Gastrocnemius medialis (tissue), 4 donors: ENCODE measurements at regions not wholly inside any gene's neighbourhood (a gene's known extent, or its start where the extent isn't known, plus 50 kb on each side); places are given as distances from the start of the nearest gene placed in this dataset.

Experiments
- ATAC-seq, 2 donors: fragments of 150-250 bp; one replicate each; pipeline ENCODE4 v1.9.1; 2016
- DNase-seq, 2 donors: peaks; one replicate each; pipeline ENCODE4 v3.0.0-alpha.2; 2019
- H3K27ac ChIP-seq, 4 donors: fragments of 200-600 bp; sonication (generic); 1 replicate in 1 of 4; 2 replicates in 3 of 4; pipeline ENCODE4 v1.5.1; 2016 to 2018; ENCODE audit warnings: mild to moderate bottlenecking in 2 of 4, moderate library complexity in 1 of 4
- H3K27me3 ChIP-seq, 3 donors: fragments of 200-600 bp; sonication (generic) in 2 of 3; 1 replicate in 1 of 3; 2 replicates in 2 of 3; pipeline versions ENCODE4 v1.5.1 to v1.6.0; 2016 to 2019; ENCODE audit warnings: mild to moderate bottlenecking in 1 of 3, moderate library complexity in 1 of 3
- H3K36me3 ChIP-seq, 2 donors: fragments of 200-600 bp; sonication (generic) in 1 of 2; one replicate each; pipeline ENCODE4 v1.5.1; 2017 to 2018
- H3K4me1 ChIP-seq, 2 donors: fragments of 200-600 bp; sonication (generic) in 1 of 2; one replicate each; pipeline ENCODE4 v1.5.1; 2016 to 2017; ENCODE audit warnings: mild to moderate bottlenecking in 2 of 2
- H3K4me3 ChIP-seq, 4 donors: fragments of 200-600 bp; sonication (generic) in 3 of 4; 1 replicate in 1 of 4; 2 replicates in 3 of 4; pipeline ENCODE4 v1.5.1; 2016 to 2019; ENCODE audit warnings: mild to moderate bottlenecking in 2 of 4
- H3K9me3 ChIP-seq, 3 donors: fragments of 200-600 bp; sonication (generic) in 2 of 3; 1 replicate in 1 of 3; 2 replicates in 2 of 3; pipeline ENCODE4 v1.5.1; 2016 to 2019
- CTCF ChIP-seq, 5 experiments: fragments of 450-650 bp in 3 of 5; fragments of 200-600 bp in 2 of 5; sonication (generic) in 2 of 5; IDR thresholded peaks in 4 of 5; conservative IDR thresholded peaks in 1 of 5; 1 replicate in 4 of 5; 2 replicates in 1 of 5; pipeline ENCODE4 v1.5.1; 2016 to 2019; ENCODE audit warnings: antibody characterized with exemption in 5 of 5, mild to moderate bottlenecking in 3 of 5, moderate library complexity in 3 of 5
- POLR2A ChIP-seq, 2 donors: fragments of 450-650 bp; IDR thresholded peaks; one replicate each; pipeline ENCODE4 v1.6.1; 2017; ENCODE audit warnings: antibody characterized with exemption in 2 of 2, mild to moderate bottlenecking in 2 of 2, moderate library complexity in 2 of 2
- in situ Hi-C, 4 donors: fragments of 200-750 bp; cut with MboI; loops; one replicate each; pipeline versions ENCODE4 v1.15.0 to v1.8.0; 2017; ENCODE audit warnings: low sequenced_read_pairs in 4 of 4
- intact Hi-C: fragments of 100-400 bp; cut with DNase I; formaldehyde crosslinking; loops from one replicate; pipeline ENCODE4 v1.15.1; 2023; ENCODE audit warnings: low total_unique reads

- H3K4me1 ChIP-seq: peaks cover 5 to 6% of the 10 kb centered on the region in 2 donors
- H3K4me3 ChIP-seq: no peak overlapping the region
- in situ Hi-C loops (loop anchor here in 1 of 4 donors (10.0 kb wide), 1 partner anchor 59 kb away; no protein-coding TSS in a partner anchor), intact Hi-C loops (no loop called here)
- no peak for ATAC-seq
- no peak for TF ChIP-seq POLR2A (IDR thresholded peaks at IDR 0.05)
- H3K9me3 ChIP-seq: no peaks in the 10 kb centered on the region
- no peak for DNase-seq
- H3K36me3 ChIP-seq: no peaks in the 10 kb centered on the region
- H3K27ac ChIP-seq: peak overlapping the region in 2 of 4 donors; percentile 49 to 53
- no peaks in the 10 kb centered on the region for H3K27me3 ChIP-seq
Observed at GRCh38 chr15:67943475-67943874, 103.6 kb upstream of the RNU6-1 start.

- Histone ChIP-seq H3K4me1 (peaks cover 5 to 6% of the 10 kb centered on the region in 2 donors), H3K27me3 (no peaks in the 10 kb centered on the region), H3K36me3 (no peaks in the 10 kb centered on the region), H3K4me3 (no peak overlapping the region), H3K9me3 (no peaks in the 10 kb centered on the region), H3K27ac (peak overlapping the region in 2 of 4 donors; percentile 53)
- ATAC-seq: peak; percentile 51 to 55
- TF ChIP-seq CTCF (IDR thresholded peaks at IDR 0.05 in 4 of 5, conservative IDR thresholded peaks at IDR 0.05 in 1 of 5) (no peak), POLR2A (IDR thresholded peaks at IDR 0.05) (no peak)
- intact Hi-C loops: no loop called here
- in situ Hi-C loops: loop anchor here in 1 of 4 donors (10.0 kb wide), 1 partner anchor 59 kb away; no protein-coding TSS in a partner anchor
- DNase-seq: peak; percentile 15 to 65
Observed at GRCh38 chr15:67944010-67944641, 104.3 kb upstream of the RNU6-1 start.

- no peaks in the 10 kb centered on the region for H3K27me3 ChIP-seq
- H3K27ac ChIP-seq: peak overlapping the region in 1 of 4 donors; percentile 19
- intact Hi-C loops (no loop called here), in situ Hi-C loops (loop anchor here in 1 of 4 donors (10.0 kb wide), 1 partner anchor 60 kb away; no protein-coding TSS in a partner anchor)
- H3K36me3 ChIP-seq: no peaks in the 10 kb centered on the region
- ATAC-seq (peak in 1 of 2 donors; percentile 58), DNase-seq (no peak)
- peaks cover 5 to 6% of the 10 kb centered on the region in 2 donors for H3K4me1 ChIP-seq
- H3K9me3 ChIP-seq: no peaks in the 10 kb centered on the region
- TF ChIP-seq CTCF (IDR thresholded peaks at IDR 0.05 in 4 of 5, conservative IDR thresholded peaks at IDR 0.05 in 1 of 5): no peak
- no peak for TF ChIP-seq POLR2A (IDR thresholded peaks at IDR 0.05)
- H3K4me3 ChIP-seq: no peak overlapping the region
Observed at GRCh38 chr15:67945131-67945530, 105.3 kb upstream of the RNU6-1 start.

- peaks cover 5 to 6% of the 10 kb centered on the region in 2 donors for H3K4me1 ChIP-seq
- no peaks in the 10 kb centered on the region for H3K36me3 ChIP-seq
- no peak overlapping the region for H3K4me3 ChIP-seq
- intact Hi-C loops (no loop called here), in situ Hi-C loops (loop anchor here in 1 of 4 donors (10.0 kb wide), 1 partner anchor 61 kb away; no protein-coding TSS in a partner anchor)
- DNase-seq (no peak), ATAC-seq (no peak)
- H3K9me3 ChIP-seq: no peaks in the 10 kb centered on the region
- TF ChIP-seq CTCF (IDR thresholded peaks at IDR 0.05 in 4 of 5, conservative IDR thresholded peaks at IDR 0.05 in 1 of 5) (no peak), POLR2A (IDR thresholded peaks at IDR 0.05) (no peak)
- no peaks in the 10 kb centered on the region for H3K27me3 ChIP-seq
- peak overlapping the region in 2 of 4 donors; percentile 46 to 49 for H3K27ac ChIP-seq
Observed at GRCh38 chr15:67945951-67946700, 106.3 kb upstream of the RNU6-1 start.

GRCh38 chr15:67946701-67947100 lies 106.9 kb upstream of the RNU6-1 start:
- no peaks in the 10 kb centered on the region for H3K36me3 ChIP-seq
- H3K9me3 ChIP-seq: no peaks in the 10 kb centered on the region
- H3K4me3 ChIP-seq: no peak overlapping the region
- peaks cover 5 to 6% of the 10 kb centered on the region in 2 donors for H3K4me1 ChIP-seq
- ATAC-seq (no peak), DNase-seq (no peak)
- H3K27ac ChIP-seq: peak overlapping the region in 2 of 4 donors; percentile 46 to 49
- in situ Hi-C loops: loop anchor here in 1 of 4 donors (10.0 kb wide), 1 partner anchor 62 kb away; no protein-coding TSS in a partner anchor
- no peaks in the 10 kb centered on the region for H3K27me3 ChIP-seq
- TF ChIP-seq POLR2A (IDR thresholded peaks at IDR 0.05) (no peak), CTCF (IDR thresholded peaks at IDR 0.05 in 4 of 5, conservative IDR thresholded peaks at IDR 0.05 in 1 of 5) (no peak)
- intact Hi-C loops: no loop called here
